WTC11 (cell line): ENCODE measurements at regions not wholly inside any gene's neighbourhood (a gene's known extent, or its start where the extent isn't known, plus 50 kb on each side); places are given as distances from the start of the nearest gene placed in this dataset.

Source experiments
- ATAC-seq: fragments of 200-7000 bp; cut with Tn5 transposase; 2 replicates; pipeline ENCODE4 v1.10.0; 2021; ENCODE audit warnings: mild to moderate bottlenecking, moderate library complexity
- CTCF ChIA-PET: fragments of 300-600 bp; sonication (Branson Sonifier 250); formaldehyde crosslinking; loops from one replicate; lab custom pipeline; 2021; ENCODE audit warnings: antibody characterized with exemption; lab: Charles Lee
- POLR2A ChIA-PET: fragments of 350-600 bp; sonication (Branson Sonifier 250); formaldehyde crosslinking; loops from one replicate; lab custom pipeline; 2021; ENCODE audit warnings: antibody characterized with exemption; lab: Charles Lee
- DNase-seq: peaks from one replicate; pipeline ENCODE4 v3.0.0; 2021; ENCODE audit warnings: low spot score
- H3K27ac Mint-ChIP-seq: 2 replicates; pipeline ENCODE4 v1.8.0; 2021; ENCODE audit warnings: mixed read lengths
- H3K27me3 Mint-ChIP-seq: 2 replicates; pipeline ENCODE4 v1.8.0; 2021; ENCODE audit warnings: low read depth, mild to moderate bottlenecking, moderate library complexity, mixed read lengths
- H3K36me3 Mint-ChIP-seq: 2 replicates; pipeline ENCODE4 v1.8.0; 2021; ENCODE audit warnings: mixed read lengths
- H3K4me1 Mint-ChIP-seq: 2 replicates; pipeline ENCODE4 v1.8.0; 2022; ENCODE audit warnings: mixed read lengths
- H3K4me3 Mint-ChIP-seq: 2 replicates; pipeline ENCODE4 v1.8.0; 2021; ENCODE audit warnings: mild to moderate bottlenecking, moderate library complexity, mixed read lengths
- H3K9me3 Mint-ChIP-seq: 2 replicates; pipeline ENCODE4 v1.8.0; 2021; ENCODE audit warnings: mixed read lengths
- ATF3 ChIP-seq: sonication (generic); formaldehyde crosslinking; conservative IDR thresholded peaks from 2 replicates; pipeline ENCODE4 v1.8.1; 2022; ENCODE audit warnings: mild to moderate bottlenecking, missing genetic modification reagents
- ATF6 ChIP-seq: sonication (generic); formaldehyde crosslinking; IDR thresholded peaks from 2 replicates; pipeline ENCODE4 v1.8.1; 2023; ENCODE audit warnings: mild to moderate bottlenecking, missing genetic modification reagents
- FOXK1 ChIP-seq: sonication (generic); formaldehyde crosslinking; IDR thresholded peaks from 2 replicates; pipeline ENCODE4 v1.8.0; 2022; ENCODE audit warnings: mild to moderate bottlenecking, moderate library complexity, missing genetic modification reagents
- GABPB1 ChIP-seq: sonication (generic); formaldehyde crosslinking; IDR thresholded peaks from 2 replicates; pipeline ENCODE4 v1.8.1; 2023; ENCODE audit warnings: mild to moderate bottlenecking, missing genetic modification reagents
- GTF2I ChIP-seq: fragments of 250-450 bp; sonication (Bioruptor Pico); conservative IDR thresholded peaks from 2 replicates; pipeline ENCODE4 v1.4.0; 2021; ENCODE audit warnings: mild to moderate bottlenecking
- HMGA2 ChIP-seq: fragments of 250-450 bp; sonication (Bioruptor Pico); IDR thresholded peaks from 2 replicates; pipeline ENCODE4 v1.4.0; 2021; ENCODE audit warnings: mild to moderate bottlenecking, moderate library complexity
- JAZF1 ChIP-seq: fragments of 250-450 bp; sonication (Bioruptor Pico); IDR thresholded peaks from 2 replicates; pipeline ENCODE4 v1.9.0; 2021; ENCODE audit warnings: moderate library complexity, mild to moderate bottlenecking, inconsistent platforms
- MLX ChIP-seq: sonication (generic); formaldehyde crosslinking; IDR thresholded peaks from 2 replicates; pipeline ENCODE4 v1.8.1; 2023; ENCODE audit warnings: mild to moderate bottlenecking, missing genetic modification reagents, moderate library complexity
- MYBL2 ChIP-seq: sonication (generic); formaldehyde crosslinking; IDR thresholded peaks from 2 replicates; pipeline ENCODE4 v1.8.1; 2023; ENCODE audit warnings: mild to moderate bottlenecking, moderate library complexity, missing genetic modification reagents
- NFATC4 ChIP-seq: fragments of 250-450 bp; sonication (Bioruptor Pico); IDR thresholded peaks from 2 replicates; pipeline ENCODE4 v1.9.0; 2021; ENCODE audit warnings: mild to moderate bottlenecking
- PREB ChIP-seq: sonication (generic); formaldehyde crosslinking; IDR thresholded peaks from 2 replicates; pipeline ENCODE4 v1.8.1; 2022; ENCODE audit warnings: mild to moderate bottlenecking, missing genetic modification reagents, moderate library complexity, borderline replicate concordance
- ZNF219 ChIP-seq: sonication (generic); formaldehyde crosslinking; IDR thresholded peaks from 2 replicates; pipeline ENCODE4 v1.8.0; 2023; ENCODE audit warnings: missing genetic modification reagents, mild to moderate bottlenecking, borderline replicate concordance
- TF ChIP-seq, protein P1 (sequence below): sonication (generic); formaldehyde crosslinking; IDR thresholded peaks from 2 replicates; pipeline ENCODE4 v1.8.0; 2023; ENCODE audit warnings: mild to moderate bottlenecking, missing genetic modification reagents
- TF ChIP-seq, protein P2 (sequence below): fragments of 250-450 bp; sonication (Bioruptor Pico); IDR thresholded peaks from 2 replicates; pipeline ENCODE4 v1.9.0; 2021; ENCODE audit warnings: moderate library complexity, mild to moderate bottlenecking, inconsistent platforms, borderline replicate concordance
- TF ChIP-seq, protein P3 (sequence below): sonication (generic); formaldehyde crosslinking; IDR thresholded peaks from 2 replicates; pipeline ENCODE4 v1.8.0; 2022; ENCODE audit warnings: missing genetic modification reagents
- TF ChIP-seq, protein P4 (sequence below): sonication (generic); formaldehyde crosslinking; IDR thresholded peaks from 2 replicates; pipeline ENCODE4 v1.8.0; 2022; ENCODE audit warnings: mild to moderate bottlenecking, missing genetic modification reagents
- TF ChIP-seq, protein P5 (sequence below): fragments of 250-450 bp; sonication (Bioruptor Pico); conservative IDR thresholded peaks from 2 replicates; pipeline ENCODE4 v1.9.0; 2021; ENCODE audit warnings: mild to moderate bottlenecking

DNA sequence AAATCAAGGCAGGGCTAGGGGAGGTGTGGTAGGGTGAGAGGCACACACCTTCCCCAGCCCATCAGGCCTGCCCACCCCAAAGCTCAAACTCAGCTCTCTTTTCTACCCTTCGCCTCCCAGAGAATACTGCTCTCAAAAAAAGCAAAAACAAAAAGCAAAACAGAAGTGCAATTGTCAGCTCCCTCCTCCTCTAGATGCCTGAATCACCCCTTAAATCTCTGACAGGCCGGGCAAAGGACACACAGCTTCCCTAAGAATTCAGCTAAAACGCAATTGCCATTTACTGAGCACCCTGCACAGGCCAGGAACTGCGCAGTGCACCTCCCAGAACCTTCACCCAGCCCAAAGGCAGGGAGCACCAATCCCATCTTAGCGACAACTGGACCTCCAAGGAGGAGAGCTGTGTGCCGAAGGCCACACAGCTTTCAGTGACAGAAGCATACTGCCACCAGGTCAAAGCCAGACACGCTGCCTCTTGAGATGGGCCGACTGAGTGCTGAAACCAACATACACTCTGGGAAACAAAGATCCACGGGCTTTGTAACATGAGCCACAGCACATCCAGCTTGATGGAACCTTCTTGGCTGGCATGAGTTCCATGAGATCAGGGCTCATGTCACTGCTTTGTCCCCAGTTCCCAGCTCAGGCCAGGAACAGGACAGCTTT, 53.4 kb upstream of the STXBP1 start:
- no peak for ATAC-seq
- Mint-ChIP-seq H3K27me3 (no peaks in the 10 kb centered on the region), H3K9me3 (peaks cover 4% of the 10 kb centered on the region; the same call in 1 of the 2 replicates), H3K4me1 (peaks cover 55% of the 10 kb centered on the region), H3K36me3 (0 out of 2 replicates have a peak, but pooled peaks cover 3% of the 10 kb centered on the region), H3K4me3 (0 out of 2 replicates have a peak overlapping the region, but pooled peaks have one; percentile 20), H3K27ac (peak overlapping the region; percentile 77; the same call in 1 of the 2 replicates)
- ChIA-PET CTCF (interaction anchor here (0.6 to 2.8 kb wide), 13 partner anchors 9 to 385 kb away, joined by 3 to 13 read pairs (median 4); partner anchors contain the start of genes PTRH1 and TOR2A), POLR2A (interaction anchor here (1.0 kb wide), 2 partner anchors 8 to 19 kb away, joined by 3 to 4 read pairs; no protein-coding TSS in a partner anchor)
- no peak for DNase-seq
- TF ChIP-seq FOXK1 (CRISPR knock-in tag) (no peak), GABPB1 (CRISPR knock-in tag) (no peak), ZNF219 (no peak), PREB (CRISPR knock-in tag) (no peak), ATF6 (no peak)

DNA sequence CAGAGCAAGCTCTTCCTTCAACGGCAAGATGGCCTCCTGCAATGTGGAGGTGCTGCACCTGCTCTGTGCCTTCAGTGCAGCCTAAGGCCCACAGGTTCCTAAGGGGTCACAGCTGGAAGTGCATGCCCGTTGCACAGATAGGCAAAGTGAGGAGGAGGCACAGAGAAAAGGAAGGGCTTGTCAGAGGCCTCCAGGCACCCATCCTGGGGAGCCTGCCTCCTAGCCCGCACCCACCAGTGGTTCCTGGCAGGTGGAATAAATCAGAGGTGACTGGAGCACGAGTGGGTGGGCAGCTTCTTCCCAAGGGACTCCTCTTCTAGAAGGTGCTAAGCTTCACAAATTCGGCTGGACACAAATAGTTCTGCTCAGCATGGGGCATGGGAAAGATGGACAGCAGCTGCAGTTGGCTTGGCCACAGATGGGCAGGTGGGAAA, 52.8 kb upstream of the STXBP1 start:
- Mint-ChIP-seq H3K4me1 (peaks cover 55% of the 10 kb centered on the region), H3K9me3 (peaks cover 4% of the 10 kb centered on the region; the same call in 1 of the 2 replicates), H3K27ac (peak overlapping the region; percentile 77; the same call in 1 of the 2 replicates), H3K4me3 (no peak overlapping the region), H3K27me3 (no peaks in the 10 kb centered on the region; the same call in 1 of the 2 replicates), H3K36me3 (0 out of 2 replicates have a peak, but pooled peaks cover 3% of the 10 kb centered on the region)
- ATAC-seq (no peak), DNase-seq (no peak)
- POLR2A ChIA-PET: interaction anchor here (1.0 kb wide), 1 partner anchor 20 kb away, joined by 3 read pairs; no protein-coding TSS in a partner anchor
- CTCF ChIA-PET: interaction anchor here (0.9 to 2.8 kb wide), 9 partner anchors 9 to 385 kb away, joined by 3 to 13 read pairs (median 4); a partner anchor contains a TSS
- TF ChIP-seq, protein P1, sequence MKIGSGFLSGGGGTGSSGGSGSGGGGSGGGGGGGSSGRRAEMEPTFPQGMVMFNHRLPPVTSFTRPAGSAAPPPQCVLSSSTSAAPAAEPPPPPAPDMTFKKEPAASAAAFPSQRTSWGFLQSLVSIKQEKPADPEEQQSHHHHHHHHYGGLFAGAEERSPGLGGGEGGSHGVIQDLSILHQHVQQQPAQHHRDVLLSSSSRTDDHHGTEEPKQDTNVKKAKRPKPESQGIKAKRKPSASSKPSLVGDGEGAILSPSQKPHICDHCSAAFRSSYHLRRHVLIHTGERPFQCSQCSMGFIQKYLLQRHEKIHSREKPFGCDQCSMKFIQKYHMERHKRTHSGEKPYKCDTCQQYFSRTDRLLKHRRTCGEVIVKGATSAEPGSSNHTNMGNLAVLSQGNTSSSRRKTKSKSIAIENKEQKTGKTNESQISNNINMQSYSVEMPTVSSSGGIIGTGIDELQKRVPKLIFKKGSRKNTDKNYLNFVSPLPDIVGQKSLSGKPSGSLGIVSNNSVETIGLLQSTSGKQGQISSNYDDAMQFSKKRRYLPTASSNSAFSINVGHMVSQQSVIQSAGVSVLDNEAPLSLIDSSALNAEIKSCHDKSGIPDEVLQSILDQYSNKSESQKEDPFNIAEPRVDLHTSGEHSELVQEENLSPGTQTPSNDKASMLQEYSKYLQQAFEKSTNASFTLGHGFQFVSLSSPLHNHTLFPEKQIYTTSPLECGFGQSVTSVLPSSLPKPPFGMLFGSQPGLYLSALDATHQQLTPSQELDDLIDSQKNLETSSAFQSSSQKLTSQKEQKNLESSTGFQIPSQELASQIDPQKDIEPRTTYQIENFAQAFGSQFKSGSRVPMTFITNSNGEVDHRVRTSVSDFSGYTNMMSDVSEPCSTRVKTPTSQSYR (CRISPR knock-in tag): no peak
- TF ChIP-seq, protein P2, sequence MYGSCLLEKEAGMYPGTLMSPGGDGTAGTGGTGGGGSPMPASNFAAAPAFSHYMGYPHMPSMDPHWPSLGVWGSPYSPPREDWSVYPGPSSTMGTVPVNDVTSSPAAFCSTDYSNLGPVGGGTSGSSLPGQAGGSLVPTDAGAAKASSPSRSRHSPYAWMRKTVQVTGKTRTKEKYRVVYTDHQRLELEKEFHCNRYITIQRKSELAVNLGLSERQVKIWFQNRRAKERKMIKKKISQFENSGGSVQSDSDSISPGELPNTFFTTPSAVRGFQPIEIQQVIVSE (CRISPR knock-in tag): no peak
- no peak for TF ChIP-seq MYBL2
- TF ChIP-seq, protein P3, sequence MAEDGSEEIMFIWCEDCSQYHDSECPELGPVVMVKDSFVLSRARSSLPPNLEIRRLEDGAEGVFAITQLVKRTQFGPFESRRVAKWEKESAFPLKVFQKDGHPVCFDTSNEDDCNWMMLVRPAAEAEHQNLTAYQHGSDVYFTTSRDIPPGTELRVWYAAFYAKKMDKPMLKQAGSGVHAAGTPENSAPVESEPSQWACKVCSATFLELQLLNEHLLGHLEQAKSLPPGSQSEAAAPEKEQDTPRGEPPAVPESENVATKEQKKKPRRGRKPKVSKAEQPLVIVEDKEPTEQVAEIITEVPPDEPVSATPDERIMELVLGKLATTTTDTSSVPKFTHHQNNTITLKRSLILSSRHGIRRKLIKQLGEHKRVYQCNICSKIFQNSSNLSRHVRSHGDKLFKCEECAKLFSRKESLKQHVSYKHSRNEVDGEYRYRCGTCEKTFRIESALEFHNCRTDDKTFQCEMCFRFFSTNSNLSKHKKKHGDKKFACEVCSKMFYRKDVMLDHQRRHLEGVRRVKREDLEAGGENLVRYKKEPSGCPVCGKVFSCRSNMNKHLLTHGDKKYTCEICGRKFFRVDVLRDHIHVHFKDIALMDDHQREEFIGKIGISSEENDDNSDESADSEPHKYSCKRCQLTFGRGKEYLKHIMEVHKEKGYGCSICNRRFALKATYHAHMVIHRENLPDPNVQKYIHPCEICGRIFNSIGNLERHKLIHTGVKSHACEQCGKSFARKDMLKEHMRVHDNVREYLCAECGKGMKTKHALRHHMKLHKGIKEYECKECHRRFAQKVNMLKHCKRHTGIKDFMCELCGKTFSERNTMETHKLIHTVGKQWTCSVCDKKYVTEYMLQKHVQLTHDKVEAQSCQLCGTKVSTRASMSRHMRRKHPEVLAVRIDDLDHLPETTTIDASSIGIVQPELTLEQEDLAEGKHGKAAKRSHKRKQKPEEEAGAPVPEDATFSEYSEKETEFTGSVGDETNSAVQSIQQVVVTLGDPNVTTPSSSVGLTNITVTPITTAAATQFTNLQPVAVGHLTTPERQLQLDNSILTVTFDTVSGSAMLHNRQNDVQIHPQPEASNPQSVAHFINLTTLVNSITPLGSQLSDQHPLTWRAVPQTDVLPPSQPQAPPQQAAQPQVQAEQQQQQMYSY (CRISPR knock-in tag): no peak
- no peak for TF ChIP-seq HMGA2 (CRISPR knock-in tag)
- TF ChIP-seq, protein P4, sequence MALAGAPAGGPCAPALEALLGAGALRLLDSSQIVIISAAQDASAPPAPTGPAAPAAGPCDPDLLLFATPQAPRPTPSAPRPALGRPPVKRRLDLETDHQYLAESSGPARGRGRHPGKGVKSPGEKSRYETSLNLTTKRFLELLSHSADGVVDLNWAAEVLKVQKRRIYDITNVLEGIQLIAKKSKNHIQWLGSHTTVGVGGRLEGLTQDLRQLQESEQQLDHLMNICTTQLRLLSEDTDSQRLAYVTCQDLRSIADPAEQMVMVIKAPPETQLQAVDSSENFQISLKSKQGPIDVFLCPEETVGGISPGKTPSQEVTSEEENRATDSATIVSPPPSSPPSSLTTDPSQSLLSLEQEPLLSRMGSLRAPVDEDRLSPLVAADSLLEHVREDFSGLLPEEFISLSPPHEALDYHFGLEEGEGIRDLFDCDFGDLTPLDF (CRISPR knock-in tag): no peak
- TF ChIP-seq NFATC4: no peak
- TF ChIP-seq JAZF1: no peak
- no peak for TF ChIP-seq ZNF219
- no peak for TF ChIP-seq MLX (CRISPR knock-in tag)
- no peak for TF ChIP-seq GTF2I (CRISPR knock-in tag)
- no peak for TF ChIP-seq ATF3 (CRISPR knock-in tag)
- TF ChIP-seq, protein P5, sequence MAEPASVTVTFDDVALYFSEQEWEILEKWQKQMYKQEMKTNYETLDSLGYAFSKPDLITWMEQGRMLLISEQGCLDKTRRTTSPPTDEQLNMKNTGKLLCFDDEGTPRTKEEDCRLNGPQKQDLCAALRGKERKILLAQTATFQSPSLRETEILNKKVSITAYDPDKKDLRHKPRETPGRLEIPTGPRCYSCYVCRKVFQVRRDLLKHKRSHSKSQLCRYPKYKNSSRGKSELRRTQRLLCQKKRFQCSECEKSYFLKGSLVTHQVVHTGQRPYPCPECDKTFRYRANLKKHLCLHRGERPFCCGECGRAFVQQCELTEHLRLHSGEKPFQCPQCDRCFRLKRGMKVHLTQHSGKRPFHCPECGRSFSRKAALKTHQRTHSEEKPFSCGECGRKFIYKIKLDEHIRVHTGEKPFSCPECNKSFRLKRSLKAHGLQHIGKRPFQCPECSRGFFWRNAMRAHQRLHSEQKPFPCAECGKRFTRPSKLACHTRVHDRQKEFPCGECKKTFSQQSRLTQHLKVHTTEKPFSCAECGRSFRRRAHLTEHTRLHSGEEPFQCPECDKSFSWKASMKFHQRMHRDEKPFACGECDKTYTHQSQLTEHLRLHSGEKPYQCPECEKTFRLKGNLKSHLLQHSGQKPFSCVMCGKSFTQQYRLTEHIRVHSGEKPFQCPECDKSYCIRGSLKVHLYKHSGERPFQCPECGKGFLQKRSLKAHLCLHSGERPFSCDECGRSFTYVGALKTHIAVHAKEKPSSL (CRISPR knock-in tag): no peak
